ENCODE measurements at regions not wholly inside any gene's neighbourhood (a gene's known extent, or its start where the extent isn't known, plus 50 kb on each side); places are given as distances from the start of the nearest gene placed in this dataset.

GRCh38 chr1:103937763-103938357 lies 188.2 kb downstream of the AMY1C start:
- Histone ChIP-seq H3K4me3 (ENCODE audit: low read depth, low read length, poor library complexity, severe bottlenecking) (no peak overlapping the region), H4K20me1 (ENCODE audit: insufficient read depth, low read length) (no peaks in the 10 kb centered on the region), H3K9me2 (ENCODE audit: insufficient read depth, low read length) (no peaks in the 10 kb centered on the region), H3K4me1 (ENCODE audit: insufficient read depth, low read length, poor library complexity, severe bottlenecking) (no peaks in the 10 kb centered on the region), H3K9me3 (ENCODE audit: low read length) (no peaks in the 10 kb centered on the region), H2AFZ (ENCODE audit: low read length) (no peak overlapping the region), H3K27ac (ENCODE audit: low read depth, low read length, poor library complexity, severe bottlenecking) (no peak overlapping the region), H3K79me2 (ENCODE audit: insufficient read depth, low read depth, low read length) (no peaks in the 10 kb centered on the region), H3K36me3 (ENCODE audit: insufficient read depth, low read length) (no peaks in the 10 kb centered on the region), H3K4me2 (ENCODE audit: low read length) (no peak overlapping the region)
- CTCF ChIA-PET (ENCODE audit: unreplicated experiment): no interaction called here
- intact Hi-C loops (cut with micrococcal nuclease; ENCODE audit: unreplicated experiment): no loop called here
- BruUV-seq (replicated peaks): no TSS peak
- POLR2A ChIA-PET: no interaction called here
- no peak for TF ChIP-seq CTCF (conservative IDR thresholded peaks at IDR 0.05; ENCODE audit: low read length)
- no peak for TF ChIP-seq EZH2phosphoT487 (IDR thresholded peaks at IDR 0.05; ENCODE audit: borderline replicate concordance, low read depth, low read length)
- DNase-seq (ENCODE audit: low spot score): no peak

- Histone ChIP-seq H3K79me2 (ENCODE audit: insufficient read depth, low read depth, low read length) (no peaks in the 10 kb centered on the region), H2AFZ (ENCODE audit: low read length) (no peak overlapping the region), H3K36me3 (ENCODE audit: insufficient read depth, low read length) (no peaks in the 10 kb centered on the region), H3K27ac (ENCODE audit: low read depth, low read length, poor library complexity, severe bottlenecking) (no peak overlapping the region), H3K4me2 (ENCODE audit: low read length) (no peak overlapping the region), H3K4me3 (ENCODE audit: low read depth, low read length, poor library complexity, severe bottlenecking) (no peak overlapping the region), H4K20me1 (ENCODE audit: insufficient read depth, low read length) (no peaks in the 10 kb centered on the region), H3K4me1 (ENCODE audit: insufficient read depth, low read length, poor library complexity, severe bottlenecking) (no peaks in the 10 kb centered on the region), H3K9me2 (ENCODE audit: insufficient read depth, low read length) (no peaks in the 10 kb centered on the region), H3K9me3 (ENCODE audit: low read length) (no peaks in the 10 kb centered on the region)
- intact Hi-C loops (cut with micrococcal nuclease; ENCODE audit: unreplicated experiment): no loop called here
- ChIA-PET POLR2A (no interaction called here), CTCF (ENCODE audit: unreplicated experiment) (no interaction called here)
- no peak for DNase-seq (ENCODE audit: low spot score)
- no TSS peak for BruUV-seq (replicated peaks)
- TF ChIP-seq EZH2phosphoT487 (IDR thresholded peaks at IDR 0.05; ENCODE audit: borderline replicate concordance, low read depth, low read length) (no peak), CTCF (conservative IDR thresholded peaks at IDR 0.05; ENCODE audit: low read length) (no peak)
Observed at GRCh38 chr1:103941086-103941485, 191.4 kb downstream of the AMY1C start.

- Histone ChIP-seq H3K79me2 (ENCODE audit: insufficient read depth, low read depth, low read length) (no peaks in the 10 kb centered on the region), H3K27ac (ENCODE audit: low read depth, low read length, poor library complexity, severe bottlenecking) (no peak overlapping the region), H3K9me2 (ENCODE audit: insufficient read depth, low read length) (no peaks in the 10 kb centered on the region), H3K4me1 (ENCODE audit: insufficient read depth, low read length, poor library complexity, severe bottlenecking) (no peaks in the 10 kb centered on the region), H3K36me3 (ENCODE audit: insufficient read depth, low read length) (no peaks in the 10 kb centered on the region), H3K9me3 (ENCODE audit: low read length) (no peaks in the 10 kb centered on the region), H2AFZ (ENCODE audit: low read length) (no peak overlapping the region), H3K4me3 (ENCODE audit: low read depth, low read length, poor library complexity, severe bottlenecking) (no peak overlapping the region), H4K20me1 (ENCODE audit: insufficient read depth, low read length) (no peaks in the 10 kb centered on the region), H3K4me2 (ENCODE audit: low read length) (no peak overlapping the region)
- ChIA-PET CTCF (ENCODE audit: unreplicated experiment) (no interaction called here), POLR2A (interaction anchor here (0.6 to 1.3 kb wide), 2 partner anchors 12 to 302 kb away, joined by 3 to 6 read pairs; no protein-coding TSS in a partner anchor)
- no peak for DNase-seq (ENCODE audit: low spot score)
- intact Hi-C loops (cut with micrococcal nuclease; ENCODE audit: unreplicated experiment): no loop called here
- BruUV-seq (replicated peaks): no TSS peak
- TF ChIP-seq EZH2phosphoT487 (IDR thresholded peaks at IDR 0.05; ENCODE audit: borderline replicate concordance, low read depth, low read length) (no peak), CTCF (conservative IDR thresholded peaks at IDR 0.05; ENCODE audit: low read length) (no peak)
Observed at GRCh38 chr1:103942029-103942428, 192.3 kb downstream of the AMY1C start.

All from OCI-LY7 (cell line).